GM18868 (cell line): ENCODE measurements at regions not wholly inside any gene's neighbourhood (a gene's known extent, or its start where the extent isn't known, plus 50 kb on each side); places are given as distances from the start of the nearest gene placed in this dataset.
"Not testable (repeated sequence)": the region's sequence is repeated elsewhere in the genome, so short reads cannot be mapped to it uniquely, and the experiment has no call there.

ENCODE experiments used
- ATAC-seq: cut with Tn5 transposase; IDR thresholded peaks from one replicate; pipeline ENCODE4 v1.9.1; 2021; ENCODE audit warnings: mild to moderate bottlenecking, moderate library complexity; ENCODE audit not compliant: unreplicated experiment

GRCh38 chr15:70378126-70379031 lies 280.7 kb upstream of the TLE3 start:
- no peak for ATAC-seq

- no peak for ATAC-seq
These were observed 279.4 kb upstream of the TLE3 start for GRCh38 chr15:70376929-70377691.

- no peak for ATAC-seq
These were observed 278.6 kb upstream of the TLE3 start for GRCh38 chr15:70376031-70376928.

- no peak for ATAC-seq
These were observed 277.9 kb upstream of the TLE3 start for GRCh38 chr15:70375586-70375985.

GRCh38 chr15:70375006-70375431 lies 277.3 kb upstream of the TLE3 start:
- ATAC-seq, result no peak

GRCh38 chr15:70374096-70374495 lies 276.4 kb upstream of the TLE3 start:
- ATAC-seq, result no peak

- not testable (repeated sequence) for ATAC-seq
These were observed 275.7 kb upstream of the TLE3 start for GRCh38 chr15:70373439-70373838.

GRCh38 chr15:70367913-70368705 lies 270.4 kb upstream of the TLE3 start:
- not testable (repeated sequence) for ATAC-seq

GRCh38 chr15:70364023-70364422 lies 266.3 kb upstream of the TLE3 start:
- ATAC-seq, result not testable (repeated sequence)

GRCh38 chr15:70362886-70363285 lies 265.2 kb upstream of the TLE3 start:
- ATAC-seq, result no peak

GRCh38 chr15:70362350-70362749 lies 264.6 kb upstream of the TLE3 start:
- ATAC-seq, result no peak

- no peak for ATAC-seq
These were observed 264.2 kb upstream of the TLE3 start for GRCh38 chr15:70361891-70362290.

- ATAC-seq, result no peak
These were observed 263.4 kb upstream of the TLE3 start for GRCh38 chr15:70361106-70361505.

- ATAC-seq, result no peak
These were observed 261.3 kb upstream of the TLE3 start for GRCh38 chr15:70358871-70359647.

GRCh38 chr15:70358011-70358819 lies 260.5 kb upstream of the TLE3 start:
- no peak for ATAC-seq

- no peak for ATAC-seq
These were observed 259.7 kb upstream of the TLE3 start for GRCh38 chr15:70357453-70357852.

- no peak for ATAC-seq
These were observed 259.2 kb upstream of the TLE3 start for GRCh38 chr15:70356919-70357318.

GRCh38 chr15:70356062-70356860 lies 258.5 kb upstream of the TLE3 start:
- no peak for ATAC-seq
